GM23248 (cell line): ENCODE measurements at regions not wholly inside any gene's neighbourhood (a gene's known extent, or its start where the extent isn't known, plus 50 kb on each side); places are given as distances from the start of the nearest gene placed in this dataset.

ENCODE experiments used
- EZH2 ChIP-seq: fragments of 200-600 bp; sonication (generic); IDR thresholded peaks from 2 replicates; pipeline ENCODE4 v1.6.1; 2018; ENCODE audit warnings: antibody characterized with exemption, mild to moderate bottlenecking; ENCODE audit not compliant: insufficient read depth, poor library complexity, severe bottlenecking
- EZH2phosphoT487 ChIP-seq: fragments of 200-600 bp; sonication (generic); IDR thresholded peaks from 2 replicates; pipeline ENCODE4 v1.6.1; 2018; ENCODE audit warnings: antibody characterized with exemption, moderate library complexity, mild to moderate bottlenecking, low read depth; ENCODE audit not compliant: insufficient read depth

DNA sequence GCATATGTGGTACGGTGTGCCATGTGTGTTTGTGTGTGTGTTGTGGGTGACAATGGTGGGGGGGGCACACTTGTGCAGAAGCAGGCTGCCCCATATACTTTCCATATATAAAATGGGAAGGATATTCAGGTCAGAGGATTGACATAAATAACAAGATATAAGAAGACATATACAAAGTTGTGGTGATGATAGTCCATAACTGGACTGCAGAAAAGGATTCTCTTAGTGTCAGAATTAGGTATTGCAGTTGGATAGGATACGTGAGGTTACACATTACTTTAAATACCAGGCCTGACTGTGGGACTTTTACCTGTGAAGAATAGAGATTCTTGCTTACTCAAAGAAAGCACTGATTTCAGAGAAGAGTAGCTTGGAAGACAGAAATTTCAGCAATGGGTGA is 1260.3 kb downstream of the EPHA7 start:
- TF ChIP-seq EZH2phosphoT487 = no peak
- TF ChIP-seq EZH2 = no peak
